NT2/D1 (cell line): ENCODE measurements at regions not wholly inside any gene's neighbourhood (a gene's known extent, or its start where the extent isn't known, plus 50 kb on each side); places are given as distances from the start of the nearest gene placed in this dataset.

Source experiments
- DNase-seq: peaks from one replicate; pipeline ENCODE4 v3.0.0-alpha.2; 2011; ENCODE audit warnings: low read depth, low spot score
- H3K27me3 ChIP-seq: 2 replicates; pipeline ENCODE4 v1.6.0; 2011; ENCODE audit warnings: mild to moderate bottlenecking; ENCODE audit not compliant: insufficient read length, insufficient read depth
- H3K36me3 ChIP-seq: 2 replicates; pipeline ENCODE4 v1.6.1; 2011; ENCODE audit warnings: mild to moderate bottlenecking, low read length, mixed read lengths; ENCODE audit not compliant: insufficient read depth, insufficient read length
- H3K4me1 ChIP-seq: 2 replicates; pipeline ENCODE4 v1.5.1; 2011; ENCODE audit not compliant: insufficient read depth, insufficient read length
- H3K4me3 ChIP-seq: 2 replicates; pipeline ENCODE4 v1.5.1; 2011; ENCODE audit warnings: low read depth; ENCODE audit not compliant: insufficient read length
- H3K9ac ChIP-seq: 2 replicates; pipeline ENCODE4 v1.6.0; 2011; ENCODE audit warnings: low read depth; ENCODE audit not compliant: insufficient read length
- H3K9me3 ChIP-seq: 2 replicates; pipeline ENCODE4 v1.5.1; 2011; ENCODE audit warnings: mild to moderate bottlenecking, low read length; ENCODE audit not compliant: insufficient read depth
- SUZ12 ChIP-seq: IDR thresholded peaks from 2 replicates; pipeline ENCODE4 v1.6.1; 2011; ENCODE audit not compliant: insufficient read length, insufficient read depth; ENCODE audit errors: extremely low read depth
- YY1 ChIP-seq: IDR thresholded peaks from 2 replicates; pipeline ENCODE4 v1.6.1; 2011; ENCODE audit not compliant: insufficient read length, insufficient read depth
- ZNF274 ChIP-seq: IDR thresholded peaks from 2 replicates; pipeline ENCODE4 v1.6.1; 2011; ENCODE audit warnings: mild to moderate bottlenecking, low read depth, low read length

DNA sequence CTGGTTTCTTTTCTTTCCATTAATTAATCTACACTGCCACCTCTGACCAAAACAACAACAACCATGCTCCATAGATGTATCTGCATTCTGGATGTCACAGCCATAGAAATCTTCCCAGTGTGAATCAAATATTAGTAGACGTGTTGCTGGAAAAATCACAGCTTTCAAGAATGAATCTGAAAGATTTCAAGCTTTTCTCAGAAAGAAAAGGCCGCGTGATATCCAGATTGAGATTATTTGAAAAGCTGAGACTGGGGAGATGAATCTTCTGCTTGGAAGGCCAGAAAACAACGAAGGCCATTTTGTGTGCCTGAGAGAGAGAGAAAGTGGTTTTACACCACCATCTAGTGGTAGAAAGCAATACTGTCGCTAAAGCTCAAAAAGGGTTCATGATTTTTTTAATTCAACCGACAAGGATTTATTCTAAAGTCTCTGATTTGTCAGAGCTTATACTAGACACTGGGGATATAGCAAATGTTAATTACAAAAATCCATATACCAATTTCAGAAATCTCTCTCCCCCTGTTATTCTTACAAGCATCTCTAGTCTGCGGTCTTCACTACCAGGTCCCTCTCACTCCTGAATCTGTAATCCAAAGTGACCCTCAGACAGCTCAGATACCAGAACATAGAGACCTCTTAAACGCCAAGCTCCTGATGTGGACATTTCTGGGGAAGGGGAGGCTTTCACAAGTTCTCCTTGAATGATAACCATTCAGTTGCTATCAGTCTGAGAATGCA, 87.5 kb upstream of the SGIP1 start:
- DNase-seq = peak; percentile 68
- Histone ChIP-seq H3K36me3 (no peaks in the 10 kb centered on the region), H3K9ac (no peak overlapping the region), H3K27me3 (no peaks in the 10 kb centered on the region), H3K9me3 (no peaks in the 10 kb centered on the region), H3K4me1 (no peaks in the 10 kb centered on the region), H3K4me3 (no peak overlapping the region)
- TF ChIP-seq SUZ12 (no peak), ZNF274 (no peak), YY1 (no peak)

DNA sequence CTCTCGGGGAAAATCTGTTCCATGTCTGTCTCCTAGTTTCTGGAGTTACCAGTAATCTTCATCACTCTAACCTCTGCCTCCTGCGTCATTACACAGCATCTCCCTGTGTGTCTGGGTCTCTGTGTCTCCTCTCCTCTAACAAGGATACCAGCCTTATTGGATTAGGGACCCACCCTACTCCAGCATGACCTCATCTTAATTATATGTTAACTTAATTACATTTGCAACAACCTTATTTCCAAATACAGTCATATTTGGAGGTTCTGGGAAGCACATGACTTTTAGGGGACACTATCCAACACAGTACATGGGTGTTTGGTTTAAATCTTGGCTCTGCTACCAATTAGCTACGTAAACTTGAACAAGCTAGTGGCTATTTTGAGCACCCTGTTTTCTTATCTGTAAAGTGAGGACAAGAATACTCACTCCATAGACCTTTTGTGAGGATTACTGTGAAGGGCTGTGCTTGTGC, 83.9 kb upstream of the SGIP1 start:
- Histone ChIP-seq H3K9me3 (no peaks in the 10 kb centered on the region), H3K4me1 (no peaks in the 10 kb centered on the region), H3K27me3 (no peaks in the 10 kb centered on the region), H3K36me3 (no peaks in the 10 kb centered on the region), H3K9ac (no peak overlapping the region), H3K4me3 (no peak overlapping the region)
- no peak for DNase-seq
- TF ChIP-seq ZNF274 (no peak), YY1 (no peak), SUZ12 (no peak)

DNA sequence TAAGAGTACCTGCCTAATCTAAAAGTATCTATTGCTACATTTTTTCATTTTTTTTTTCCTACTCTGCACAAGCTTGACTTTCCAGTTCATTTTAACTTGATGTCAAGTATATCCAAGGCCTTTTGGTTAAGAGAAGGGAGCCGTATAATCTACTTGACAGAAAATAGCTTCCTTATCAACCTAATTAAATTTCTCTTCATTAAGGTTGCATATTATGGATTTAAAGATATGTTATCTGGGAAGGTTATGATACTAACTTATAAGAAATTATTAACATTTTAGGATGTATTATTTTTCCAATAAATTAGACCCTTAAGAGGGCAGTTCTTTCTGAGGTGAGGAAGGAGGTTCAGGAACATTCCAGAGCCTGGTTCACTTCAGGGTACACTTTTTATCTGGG, 83.1 kb upstream of the SGIP1 start:
- DNase-seq = no peak
- Histone ChIP-seq H3K36me3 (no peaks in the 10 kb centered on the region), H3K9ac (no peak overlapping the region), H3K9me3 (no peaks in the 10 kb centered on the region), H3K4me1 (no peaks in the 10 kb centered on the region), H3K27me3 (no peaks in the 10 kb centered on the region), H3K4me3 (no peak overlapping the region)
- TF ChIP-seq ZNF274 (no peak), SUZ12 (no peak), YY1 (no peak)

DNA sequence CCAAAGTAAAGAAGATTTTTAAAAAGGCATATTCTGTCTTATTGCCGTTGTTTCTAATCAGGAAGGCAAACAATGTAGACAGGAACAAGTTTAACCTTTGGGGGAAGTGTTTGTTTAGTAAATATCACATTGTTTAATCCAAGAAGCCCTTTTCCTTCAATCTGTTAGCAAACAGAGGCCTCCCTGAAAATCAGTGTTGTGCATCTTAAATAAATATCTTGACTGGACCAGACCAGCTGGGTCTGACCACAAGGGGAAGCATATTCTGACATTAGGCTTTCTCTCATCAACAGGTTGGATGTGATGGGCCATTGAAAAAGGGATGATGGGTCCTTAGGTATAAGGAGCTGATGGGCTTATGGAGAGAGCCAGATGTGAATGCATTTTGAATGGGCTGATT, 81.8 kb upstream of the SGIP1 start:
- DNase-seq = no peak
- H3K9ac ChIP-seq = no peak overlapping the region
- H3K27me3 ChIP-seq = no peaks in the 10 kb centered on the region

DNA sequence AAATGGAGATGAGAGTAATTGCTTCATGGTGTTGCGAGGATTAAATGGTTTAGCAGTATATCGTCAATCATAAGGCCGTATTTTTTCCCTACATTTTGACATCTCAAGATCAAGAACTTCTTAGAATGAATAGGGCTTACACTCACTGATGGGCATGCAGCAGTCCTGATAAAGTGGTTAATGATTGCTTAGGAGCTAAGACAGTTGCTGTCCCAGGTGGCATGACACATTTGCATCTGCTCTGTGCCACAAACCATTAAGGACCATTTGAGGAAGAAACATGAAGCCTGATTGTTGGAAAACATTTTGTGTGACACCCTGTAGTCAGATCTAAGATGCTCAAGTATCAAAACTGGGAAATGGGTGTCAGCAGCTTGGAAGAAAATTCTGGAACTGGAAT, 81.0 kb upstream of the SGIP1 start:
- no peak for DNase-seq
- H3K36me3 ChIP-seq = no peaks in the 10 kb centered on the region
- H3K4me3 ChIP-seq = no peak overlapping the region
- no peaks in the 10 kb centered on the region for H3K27me3 ChIP-seq
- H3K4me1 ChIP-seq = no peaks in the 10 kb centered on the region
- H3K9ac ChIP-seq = no peak overlapping the region
- no peaks in the 10 kb centered on the region for H3K9me3 ChIP-seq
- TF ChIP-seq ZNF274 = no peak
- TF ChIP-seq SUZ12 = no peak
- TF ChIP-seq YY1 = no peak

More for the DNA sequence above, 81.8 kb upstream of the SGIP1 start:
- Histone ChIP-seq H3K9me3 (no peaks in the 10 kb centered on the region), H3K4me1 (no peaks in the 10 kb centered on the region), H3K36me3 (no peaks in the 10 kb centered on the region), H3K4me3 (no peak overlapping the region)
- TF ChIP-seq SUZ12 (no peak), ZNF274 (no peak), YY1 (no peak)

DNA sequence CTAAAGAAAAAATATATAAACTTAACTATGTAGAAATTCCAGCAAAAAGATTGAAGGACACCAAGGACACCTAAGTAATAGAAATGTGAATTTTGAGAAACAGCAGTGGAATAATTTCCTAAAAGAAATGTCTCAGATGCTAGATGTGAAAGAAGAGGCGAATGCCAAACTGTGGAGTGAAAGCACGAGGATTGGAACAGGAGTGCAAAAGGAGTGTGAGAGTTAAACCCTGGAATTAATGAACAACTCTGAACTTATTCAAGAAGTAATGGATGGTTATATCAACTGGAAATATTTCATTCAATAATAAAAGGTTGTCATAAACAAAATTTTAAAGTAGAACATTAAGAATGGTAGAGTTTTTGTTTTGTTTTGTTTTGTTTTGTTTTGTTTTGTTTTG, 78.5 kb upstream of the SGIP1 start:
- Histone ChIP-seq H3K27me3 (no peaks in the 10 kb centered on the region), H3K4me1 (no peaks in the 10 kb centered on the region), H3K4me3 (no peak overlapping the region), H3K36me3 (no peaks in the 10 kb centered on the region), H3K9ac (no peak overlapping the region), H3K9me3 (no peaks in the 10 kb centered on the region)
- TF ChIP-seq SUZ12 = no peak
- no peak for TF ChIP-seq YY1
- no peak for TF ChIP-seq ZNF274
- no peak for DNase-seq

DNA sequence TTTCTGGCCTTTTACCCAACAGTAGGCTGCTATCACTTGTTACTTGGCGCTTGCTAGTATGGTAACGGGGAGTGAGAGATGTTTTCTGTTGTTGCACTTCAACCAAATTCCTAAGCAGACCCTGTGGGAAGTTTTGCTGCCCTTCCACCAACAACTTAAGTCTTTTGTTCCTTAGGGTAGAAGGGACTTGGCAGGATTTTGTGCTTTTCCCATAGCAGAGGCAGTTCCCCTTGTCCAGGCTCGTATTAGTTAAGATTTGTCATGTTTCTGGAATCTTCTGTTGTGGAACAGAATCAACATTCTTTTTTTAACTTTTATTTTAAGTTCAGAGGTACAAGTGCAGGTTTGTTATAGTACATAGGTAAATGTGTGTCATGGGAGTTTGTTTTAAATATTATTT, 73.2 kb upstream of the SGIP1 start:
- no peaks in the 10 kb centered on the region for H3K27me3 ChIP-seq
- H3K9me3 ChIP-seq = peaks cover 24% of the 10 kb centered on the region
- H3K9ac ChIP-seq = no peak overlapping the region
- H3K4me3 ChIP-seq = no peak overlapping the region
- no peaks in the 10 kb centered on the region for H3K36me3 ChIP-seq
- TF ChIP-seq YY1 (no peak), SUZ12 (no peak), ZNF274 (no peak)
- no peaks in the 10 kb centered on the region for H3K4me1 ChIP-seq
- DNase-seq = no peak

DNA sequence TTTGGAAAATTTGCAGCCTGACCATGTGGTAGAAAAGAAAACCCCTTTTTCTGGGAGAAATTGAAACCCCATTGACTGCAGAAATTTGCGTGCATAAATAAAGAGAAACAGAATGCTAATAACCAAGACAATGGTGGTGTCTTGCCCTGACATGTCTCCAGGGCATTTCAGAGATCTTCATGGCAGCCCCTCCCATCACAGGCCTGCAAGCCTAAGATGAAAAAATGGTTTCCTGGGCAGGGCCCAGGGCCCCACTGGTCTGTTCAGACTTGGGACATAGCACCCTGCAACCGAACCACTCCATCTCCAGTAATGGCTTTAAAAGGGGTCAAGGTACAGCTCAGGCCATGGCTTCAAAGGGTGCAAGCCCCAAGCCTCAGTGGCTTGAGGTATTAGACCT, 71.6 kb upstream of the SGIP1 start:
- Histone ChIP-seq H3K4me3 (no peak overlapping the region), H3K27me3 (no peaks in the 10 kb centered on the region), H3K36me3 (no peaks in the 10 kb centered on the region), H3K4me1 (no peaks in the 10 kb centered on the region), H3K9me3 (peaks cover 24% of the 10 kb centered on the region), H3K9ac (no peak overlapping the region)
- no peak for TF ChIP-seq YY1
- TF ChIP-seq SUZ12 = no peak
- no peak for TF ChIP-seq ZNF274
- DNase-seq = no peak
